Non-pigmented ciliary epithelial cell (primary cell): ENCODE measurements at regions not wholly inside any gene's neighbourhood (a gene's known extent, or its start where the extent isn't known, plus 50 kb on each side); places are given as distances from the start of the nearest gene placed in this dataset.
"Not testable (repeated sequence)": the region's sequence is repeated elsewhere in the genome, so short reads cannot be mapped to it uniquely, and the experiment has no call there.

Experiments used
- DNase-seq: peaks from one replicate; pipeline ENCODE4 v3.0.0-alpha.2; 2010; ENCODE audit warnings: low read depth

GRCh38 chr15:94844538-94845389, 613.4 kb downstream of the MCTP2 start:
- DNase-seq = no peak

GRCh38 chr15:94845390-94845716, 614.0 kb downstream of the MCTP2 start:
- no peak for DNase-seq

GRCh38 chr15:94847325-94847724, 616.0 kb downstream of the MCTP2 start:
- DNase-seq = no peak

- DNase-seq = no peak
Measured at GRCh38 chr15:94848054-94848453, 616.7 kb downstream of the MCTP2 start.

- no peak for DNase-seq
Measured at GRCh38 chr15:94855018-94855408, 623.7 kb downstream of the MCTP2 start.

GRCh38 chr15:94855409-94856266, 624.3 kb downstream of the MCTP2 start:
- DNase-seq = no peak

GRCh38 chr15:94856267-94856854, 625.0 kb downstream of the MCTP2 start:
- no peak for DNase-seq

- DNase-seq = no peak
Measured at GRCh38 chr15:94857466-94857865, 626.1 kb downstream of the MCTP2 start.

- DNase-seq = no peak
Measured at GRCh38 chr15:94858011-94858410, 626.6 kb downstream of the MCTP2 start.

GRCh38 chr15:94858449-94858848, 627.1 kb downstream of the MCTP2 start:
- no peak for DNase-seq

- DNase-seq = no peak
Measured at GRCh38 chr15:94858920-94859319, 627.6 kb downstream of the MCTP2 start.

- no peak for DNase-seq
Measured at GRCh38 chr15:94864600-94864999, 633.2 kb downstream of the MCTP2 start.

GRCh38 chr15:94868265-94868664, 636.9 kb downstream of the MCTP2 start:
- not testable (repeated sequence) for DNase-seq

GRCh38 chr15:94875550-94875949, 644.2 kb downstream of the MCTP2 start:
- DNase-seq = no peak

- DNase-seq = no peak
Measured at GRCh38 chr15:94877833-94878232, 646.5 kb downstream of the MCTP2 start.

GRCh38 chr15:94882071-94882712, 650.8 kb downstream of the MCTP2 start:
- no peak for DNase-seq

GRCh38 chr15:94887391-94887790, 656.0 kb downstream of the MCTP2 start:
- no peak for DNase-seq

GRCh38 chr15:94889153-94889552, 657.8 kb downstream of the MCTP2 start:
- DNase-seq = no peak

GRCh38 chr15:94893091-94893490, 661.7 kb downstream of the MCTP2 start:
- DNase-seq = no peak

GRCh38 chr15:94894056-94894455, 662.7 kb downstream of the MCTP2 start:
- DNase-seq = no peak

GRCh38 chr15:94909510-94909909, 678.1 kb downstream of the MCTP2 start:
- DNase-seq = no peak

GRCh38 chr15:94910166-94910565, 678.8 kb downstream of the MCTP2 start:
- DNase-seq = no peak
